KMS-11 (cell line): ENCODE measurements at regions not wholly inside any gene's neighbourhood (a gene's known extent, or its start where the extent isn't known, plus 50 kb on each side); places are given as distances from the start of the nearest gene placed in this dataset.

Experiments used
- H2AFZ ChIP-seq: fragments of 200-600 bp; sonication (generic); 2 replicates; pipeline ENCODE4 v1.6.1; 2016; ENCODE audit warnings: antibody characterized with exemption, mixed run types, low read depth
- H3K27ac ChIP-seq: fragments of 200-600 bp; sonication (generic); 2 replicates; pipeline ENCODE4 v1.6.1; 2016; ENCODE audit warnings: mild to moderate bottlenecking, mixed run types
- H3K27me3 ChIP-seq: fragments of 200-600 bp; sonication (generic); 2 replicates; pipeline ENCODE4 v1.6.1; 2017; ENCODE audit warnings: mild to moderate bottlenecking, low read depth, mixed run types, moderate library complexity; ENCODE audit not compliant: insufficient read depth
- H3K36me3 ChIP-seq: fragments of 200-600 bp; sonication (generic); 2 replicates; pipeline ENCODE4 v1.6.1; 2017; ENCODE audit warnings: mild to moderate bottlenecking, mixed run types; ENCODE audit not compliant: insufficient read depth
- H3K4me1 ChIP-seq: fragments of 200-600 bp; sonication (generic); 2 replicates; pipeline ENCODE4 v1.6.1; 2016; ENCODE audit warnings: mild to moderate bottlenecking, low read depth, mixed run types; ENCODE audit not compliant: poor library complexity, severe bottlenecking
- H3K4me2 ChIP-seq: fragments of 200-600 bp; sonication (generic); 2 replicates; pipeline ENCODE4 v1.7.0; 2016; ENCODE audit warnings: mild to moderate bottlenecking, mixed run types
- H3K4me3 ChIP-seq: fragments of 200-600 bp; sonication (generic); IDR thresholded peaks from 2 replicates; pipeline ENCODE4 v1.6.1; 2017; ENCODE audit warnings: low read depth, low read length, mixed read lengths; ENCODE audit not compliant: insufficient read depth
- H3K79me2 ChIP-seq: fragments of 200-600 bp; sonication (generic); 2 replicates; pipeline ENCODE4 v1.6.1; 2016; ENCODE audit warnings: low read depth, mixed run types; ENCODE audit not compliant: insufficient read depth
- H3K9ac ChIP-seq: fragments of 200-600 bp; sonication (generic); 2 replicates; pipeline ENCODE4 v1.6.1; 2016; ENCODE audit warnings: mild to moderate bottlenecking, mixed run types
- H4K20me1 ChIP-seq: fragments of 200-600 bp; sonication (generic); 2 replicates; pipeline ENCODE4 v1.6.1; 2016; ENCODE audit warnings: mild to moderate bottlenecking, mixed run types; ENCODE audit not compliant: insufficient read depth
- TF ChIP-seq, protein P1 (sequence below): fragments of 200-600 bp; sonication (generic); conservative IDR thresholded peaks from 2 replicates; pipeline ENCODE4 v1.6.1; 2017; ENCODE audit warnings: low read depth, mild to moderate bottlenecking, antibody characterized with exemption, low read length, moderate library complexity, mixed read lengths

DNA sequence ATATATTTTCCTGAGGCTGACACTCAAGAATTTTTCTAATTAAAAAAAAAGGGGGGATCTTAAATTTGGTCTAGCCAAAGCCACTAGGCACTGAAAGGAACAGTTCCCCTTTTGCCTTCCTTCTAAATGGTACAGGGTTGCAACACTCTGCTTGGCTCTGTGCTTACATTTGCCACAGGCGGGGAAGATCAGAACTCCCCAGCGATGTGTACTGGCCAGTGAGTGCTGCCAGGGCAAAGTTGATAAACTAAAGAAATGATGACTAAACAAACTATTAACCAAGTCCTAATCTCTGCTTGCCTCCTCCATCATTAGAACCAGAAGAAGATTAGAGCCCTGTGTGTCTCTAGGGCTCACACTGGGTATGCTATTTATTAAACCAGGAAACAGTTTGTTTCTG lies 75.3 kb upstream of the SCEL start:
- H3K27ac ChIP-seq: no peak overlapping the region
- no peaks in the 10 kb centered on the region for H3K36me3 ChIP-seq
- no peak overlapping the region for H2AFZ ChIP-seq
- TF ChIP-seq, protein P1, sequence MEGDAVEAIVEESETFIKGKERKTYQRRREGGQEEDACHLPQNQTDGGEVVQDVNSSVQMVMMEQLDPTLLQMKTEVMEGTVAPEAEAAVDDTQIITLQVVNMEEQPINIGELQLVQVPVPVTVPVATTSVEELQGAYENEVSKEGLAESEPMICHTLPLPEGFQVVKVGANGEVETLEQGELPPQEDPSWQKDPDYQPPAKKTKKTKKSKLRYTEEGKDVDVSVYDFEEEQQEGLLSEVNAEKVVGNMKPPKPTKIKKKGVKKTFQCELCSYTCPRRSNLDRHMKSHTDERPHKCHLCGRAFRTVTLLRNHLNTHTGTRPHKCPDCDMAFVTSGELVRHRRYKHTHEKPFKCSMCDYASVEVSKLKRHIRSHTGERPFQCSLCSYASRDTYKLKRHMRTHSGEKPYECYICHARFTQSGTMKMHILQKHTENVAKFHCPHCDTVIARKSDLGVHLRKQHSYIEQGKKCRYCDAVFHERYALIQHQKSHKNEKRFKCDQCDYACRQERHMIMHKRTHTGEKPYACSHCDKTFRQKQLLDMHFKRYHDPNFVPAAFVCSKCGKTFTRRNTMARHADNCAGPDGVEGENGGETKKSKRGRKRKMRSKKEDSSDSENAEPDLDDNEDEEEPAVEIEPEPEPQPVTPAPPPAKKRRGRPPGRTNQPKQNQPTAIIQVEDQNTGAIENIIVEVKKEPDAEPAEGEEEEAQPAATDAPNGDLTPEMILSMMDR: no peak
- no peaks in the 10 kb centered on the region for H3K79me2 ChIP-seq
- H3K4me3 ChIP-seq: no peak overlapping the region
- no peaks in the 10 kb centered on the region for H4K20me1 ChIP-seq
- H3K27me3 ChIP-seq: no peaks in the 10 kb centered on the region
- no peak overlapping the region for H3K4me2 ChIP-seq
- H3K9ac ChIP-seq: no peak overlapping the region
- no peaks in the 10 kb centered on the region for H3K4me1 ChIP-seq

DNA sequence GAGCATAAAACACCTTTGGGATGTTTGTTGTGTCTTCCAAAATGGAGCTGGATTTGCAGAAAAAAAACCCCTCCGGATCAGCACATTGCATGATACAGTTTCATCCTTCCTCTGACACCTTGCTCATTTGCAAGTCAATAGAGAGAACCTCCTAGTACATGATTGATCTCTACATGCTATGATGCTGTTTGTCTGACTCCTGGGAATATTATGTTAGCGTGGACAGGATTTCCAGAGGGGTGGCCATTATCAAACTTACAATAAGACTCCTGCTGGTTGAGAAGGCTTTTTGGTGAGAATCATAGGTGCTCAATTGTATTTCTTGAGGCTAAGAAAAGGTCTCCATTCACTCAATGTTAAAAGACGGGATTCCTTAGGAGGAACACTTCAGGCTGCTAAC lies 75.9 kb upstream of the SCEL start:
- no peaks in the 10 kb centered on the region for H3K36me3 ChIP-seq
- H2AFZ ChIP-seq: no peak overlapping the region
- H3K9ac ChIP-seq: no peak overlapping the region
- H3K4me1 ChIP-seq: no peaks in the 10 kb centered on the region
- no peaks in the 10 kb centered on the region for H4K20me1 ChIP-seq
- no peak overlapping the region for H3K27ac ChIP-seq
- no peak overlapping the region for H3K4me2 ChIP-seq
- no peak overlapping the region for H3K4me3 ChIP-seq
- TF ChIP-seq, protein P1: no peak
- no peaks in the 10 kb centered on the region for H3K27me3 ChIP-seq
- no peaks in the 10 kb centered on the region for H3K79me2 ChIP-seq

- TF ChIP-seq, protein P1: no peak
- no peak overlapping the region for H3K27ac ChIP-seq
- no peak overlapping the region for H3K4me2 ChIP-seq
- H3K27me3 ChIP-seq: no peaks in the 10 kb centered on the region
- H4K20me1 ChIP-seq: no peaks in the 10 kb centered on the region
- H2AFZ ChIP-seq: no peak overlapping the region
- no peaks in the 10 kb centered on the region for H3K36me3 ChIP-seq
- no peaks in the 10 kb centered on the region for H3K79me2 ChIP-seq
- H3K4me3 ChIP-seq: no peak overlapping the region
- no peak overlapping the region for H3K9ac ChIP-seq
- no peaks in the 10 kb centered on the region for H3K4me1 ChIP-seq
Measured at GRCh38 chr13:77458736-77459135, 76.8 kb upstream of the SCEL start.

GRCh38 chr13:77457966-77458365 lies 77.5 kb upstream of the SCEL start:
- Histone ChIP-seq H3K9ac (no peak overlapping the region), H2AFZ (no peak overlapping the region), H3K4me2 (no peak overlapping the region), H3K36me3 (no peaks in the 10 kb centered on the region), H3K4me3 (no peak overlapping the region), H3K79me2 (no peaks in the 10 kb centered on the region), H4K20me1 (no peaks in the 10 kb centered on the region), H3K4me1 (no peaks in the 10 kb centered on the region), H3K27me3 (no peaks in the 10 kb centered on the region), H3K27ac (no peak overlapping the region)
- TF ChIP-seq, protein P1: no peak
